ENCODE measurements at regions not wholly inside any gene's neighbourhood (a gene's known extent, or its start where the extent isn't known, plus 50 kb on each side); places are given as distances from the start of the nearest gene placed in this dataset.

DNA sequence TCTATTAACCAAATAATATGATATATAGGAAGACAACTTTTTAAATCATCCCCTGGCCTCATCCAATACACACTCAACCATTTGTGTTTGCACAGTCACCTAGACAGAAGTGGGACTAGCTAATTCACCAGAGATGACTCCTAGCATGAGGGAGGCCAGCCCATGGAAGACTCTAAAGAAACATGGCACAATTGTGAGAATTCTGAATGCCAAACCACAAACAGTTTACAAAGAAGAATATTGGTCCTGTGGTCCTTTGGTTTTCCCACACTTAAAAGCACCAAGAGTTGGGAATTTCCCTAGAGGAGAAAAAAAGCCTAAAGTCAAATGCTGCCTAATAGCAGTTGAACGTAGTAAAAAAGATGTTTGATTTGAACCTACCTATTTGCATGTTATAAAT lies 609.9 kb downstream of the ACTL7B start:
- TF ChIP-seq POLR2A (IDR thresholded peaks at IDR 0.05; ENCODE audit: extremely low read depth, insufficient read length), result no peak
- TF ChIP-seq, protein P1, sequence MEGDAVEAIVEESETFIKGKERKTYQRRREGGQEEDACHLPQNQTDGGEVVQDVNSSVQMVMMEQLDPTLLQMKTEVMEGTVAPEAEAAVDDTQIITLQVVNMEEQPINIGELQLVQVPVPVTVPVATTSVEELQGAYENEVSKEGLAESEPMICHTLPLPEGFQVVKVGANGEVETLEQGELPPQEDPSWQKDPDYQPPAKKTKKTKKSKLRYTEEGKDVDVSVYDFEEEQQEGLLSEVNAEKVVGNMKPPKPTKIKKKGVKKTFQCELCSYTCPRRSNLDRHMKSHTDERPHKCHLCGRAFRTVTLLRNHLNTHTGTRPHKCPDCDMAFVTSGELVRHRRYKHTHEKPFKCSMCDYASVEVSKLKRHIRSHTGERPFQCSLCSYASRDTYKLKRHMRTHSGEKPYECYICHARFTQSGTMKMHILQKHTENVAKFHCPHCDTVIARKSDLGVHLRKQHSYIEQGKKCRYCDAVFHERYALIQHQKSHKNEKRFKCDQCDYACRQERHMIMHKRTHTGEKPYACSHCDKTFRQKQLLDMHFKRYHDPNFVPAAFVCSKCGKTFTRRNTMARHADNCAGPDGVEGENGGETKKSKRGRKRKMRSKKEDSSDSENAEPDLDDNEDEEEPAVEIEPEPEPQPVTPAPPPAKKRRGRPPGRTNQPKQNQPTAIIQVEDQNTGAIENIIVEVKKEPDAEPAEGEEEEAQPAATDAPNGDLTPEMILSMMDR (IDR thresholded peaks at IDR 0.05; ENCODE audit: low read depth, low read length), result no peak
- no peak for TF ChIP-seq MYC (IDR thresholded peaks at IDR 0.05; ENCODE audit: low read depth, low read length)
- TF ChIP-seq, protein P2, sequence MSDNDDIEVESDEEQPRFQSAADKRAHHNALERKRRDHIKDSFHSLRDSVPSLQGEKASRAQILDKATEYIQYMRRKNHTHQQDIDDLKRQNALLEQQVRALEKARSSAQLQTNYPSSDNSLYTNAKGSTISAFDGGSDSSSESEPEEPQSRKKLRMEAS (IDR thresholded peaks at IDR 0.05; ENCODE audit: low read depth, low read length), result no peak
